Gastroesophageal sphincter (tissue), 4 donors: ENCODE measurements at regions not wholly inside any gene's neighbourhood (a gene's known extent, or its start where the extent isn't known, plus 50 kb on each side); places are given as distances from the start of the nearest gene placed in this dataset.

Experiments
- ATAC-seq: fragments of 150-250 bp; one replicate; pipeline ENCODE4 v1.9.1; 2016; ENCODE audit warnings: mild to moderate bottlenecking, moderate library complexity
- H3K27ac ChIP-seq, 4 donors: fragments of 200-600 bp; sonication (generic) in 3 of 4; 1 replicate in 3 of 4; 2 replicates in 1 of 4; pipeline ENCODE4 v1.5.1; 2016 to 2019
- H3K27me3 ChIP-seq: fragments of 200-600 bp; sonication (generic); one replicate; pipeline ENCODE4 v1.5.1; 2019
- H3K36me3 ChIP-seq, 2 donors: fragments of 200-600 bp; sonication (generic); one replicate each; pipeline ENCODE4 v1.5.1; 2019; ENCODE audit warnings: control low read depth in 1 of 2
- H3K4me1 ChIP-seq, 3 donors: fragments of 200-600 bp; sonication (generic); 1 replicate in 2 of 3; 2 replicates in 1 of 3; pipeline ENCODE4 v1.5.1; 2016 to 2019; ENCODE audit warnings: control low read depth in 2 of 3
- H3K4me3 ChIP-seq, 2 donors: fragments of 200-600 bp; sonication (generic); one replicate each; pipeline ENCODE4 v1.5.1; 2019; ENCODE audit warnings: mild to moderate bottlenecking in 1 of 2, moderate library complexity in 1 of 2
- H3K9me3 ChIP-seq, 3 donors: fragments of 200-600 bp; sonication (generic); one replicate each; pipeline ENCODE4 v1.5.1; 2017 to 2019; ENCODE audit warnings: control low read depth in 2 of 3
- EP300 ChIP-seq: sonication (generic); formaldehyde crosslinking; IDR thresholded peaks from one replicate; pipeline ENCODE4 v1.6.1; 2017; ENCODE audit warnings: antibody characterized with exemption, mild to moderate bottlenecking
- POLR2A ChIP-seq, 2 donors: fragments of 450-650 bp; IDR thresholded peaks; one replicate each; pipeline ENCODE4 v1.6.1; 2017; ENCODE audit warnings: antibody characterized with exemption in 2 of 2, mild to moderate bottlenecking in 2 of 2, moderate library complexity in 1 of 2
- POLR2AphosphoS5 ChIP-seq: sonication (generic); formaldehyde crosslinking; IDR thresholded peaks from one replicate; pipeline ENCODE4 v1.6.1; 2017; ENCODE audit warnings: antibody characterized with exemption
- WGBS, 2 donors: methylation state at CpG; one replicate each; pipeline ENCODE4 v1.1.5; 2018; ENCODE audit warnings: low coverage in 1 of 2; 5-methylcytosine and 5-hydroxymethylcytosine counted together
- TF ChIP-seq, protein P1 (sequence below), 4 experiments: fragments of 200-600 bp in 2 of 4; fragments of 450-650 bp in 2 of 4; sonication (generic) in 1 of 4; IDR thresholded peaks; one replicate each; pipeline ENCODE4 v1.5.1; 2017 to 2019; ENCODE audit warnings: antibody characterized with exemption in 4 of 4, mild to moderate bottlenecking in 2 of 4, moderate library complexity in 2 of 4

DNA sequence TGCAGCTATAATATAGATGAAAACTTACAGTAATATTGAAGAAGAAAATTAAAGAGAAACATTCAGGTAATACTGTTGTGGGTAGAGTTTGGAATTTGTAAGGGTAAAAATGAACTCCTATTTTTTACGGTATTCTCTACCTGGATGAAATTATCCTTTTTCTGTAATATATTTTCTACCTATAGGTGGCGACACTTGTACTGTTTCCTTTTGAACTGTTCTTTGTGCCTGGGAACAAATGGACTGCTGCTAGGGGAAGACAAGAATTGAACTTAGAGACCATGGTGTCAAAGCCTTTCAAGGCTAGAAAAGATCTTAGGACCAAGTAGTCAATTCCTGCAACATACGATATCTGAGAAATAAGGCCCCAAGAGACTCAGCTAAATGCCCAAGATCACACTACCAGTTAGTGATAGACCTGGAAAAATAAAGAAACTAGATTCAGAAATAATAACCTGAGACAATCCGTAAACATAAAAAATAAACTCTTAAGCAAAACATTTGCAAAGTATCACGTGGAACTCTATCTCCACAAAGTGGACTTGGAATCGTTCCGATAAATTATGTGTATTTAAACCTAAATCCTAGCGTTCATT lies 383.8 kb downstream of the TFAP2A start:
- Histone ChIP-seq H3K4me3 (no peak overlapping the region), H3K27ac (no peak overlapping the region), H3K4me1 (no peaks in the 10 kb centered on the region), H3K36me3 (no peaks in the 10 kb centered on the region), H3K27me3 (peaks cover 18% of the 10 kb centered on the region), H3K9me3 (no peaks in the 10 kb centered on the region)
- ATAC-seq: no peak
- no peak for TF ChIP-seq POLR2AphosphoS5
- TF ChIP-seq, protein P1, sequence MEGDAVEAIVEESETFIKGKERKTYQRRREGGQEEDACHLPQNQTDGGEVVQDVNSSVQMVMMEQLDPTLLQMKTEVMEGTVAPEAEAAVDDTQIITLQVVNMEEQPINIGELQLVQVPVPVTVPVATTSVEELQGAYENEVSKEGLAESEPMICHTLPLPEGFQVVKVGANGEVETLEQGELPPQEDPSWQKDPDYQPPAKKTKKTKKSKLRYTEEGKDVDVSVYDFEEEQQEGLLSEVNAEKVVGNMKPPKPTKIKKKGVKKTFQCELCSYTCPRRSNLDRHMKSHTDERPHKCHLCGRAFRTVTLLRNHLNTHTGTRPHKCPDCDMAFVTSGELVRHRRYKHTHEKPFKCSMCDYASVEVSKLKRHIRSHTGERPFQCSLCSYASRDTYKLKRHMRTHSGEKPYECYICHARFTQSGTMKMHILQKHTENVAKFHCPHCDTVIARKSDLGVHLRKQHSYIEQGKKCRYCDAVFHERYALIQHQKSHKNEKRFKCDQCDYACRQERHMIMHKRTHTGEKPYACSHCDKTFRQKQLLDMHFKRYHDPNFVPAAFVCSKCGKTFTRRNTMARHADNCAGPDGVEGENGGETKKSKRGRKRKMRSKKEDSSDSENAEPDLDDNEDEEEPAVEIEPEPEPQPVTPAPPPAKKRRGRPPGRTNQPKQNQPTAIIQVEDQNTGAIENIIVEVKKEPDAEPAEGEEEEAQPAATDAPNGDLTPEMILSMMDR (IDR thresholded peaks at IDR 0.05): peak; percentile 30 to 53 (median 34)
- WGBS, 2 donors: 39 to 72% methylated on average over 8 of the region's 8 CpGs

- ATAC-seq: no peak
- Histone ChIP-seq H3K36me3 (no peaks in the 10 kb centered on the region), H3K4me1 (no peaks in the 10 kb centered on the region), H3K9me3 (no peaks in the 10 kb centered on the region), H3K27ac (no peak overlapping the region), H3K4me3 (no peak overlapping the region), H3K27me3 (peaks cover 11% of the 10 kb centered on the region)
- TF ChIP-seq POLR2AphosphoS5 (no peak), POLR2A (IDR thresholded peaks at IDR 0.05) (no peak), EP300 (no peak)
- TF ChIP-seq, protein P1 (IDR thresholded peaks at IDR 0.05): no peak
- 20 to 29% methylated on average over 4 of the region's 4 CpGs for WGBS, 2 donors
Measured at GRCh38 chr6:10028222-10028621, 386.7 kb downstream of the TFAP2A start.

DNA sequence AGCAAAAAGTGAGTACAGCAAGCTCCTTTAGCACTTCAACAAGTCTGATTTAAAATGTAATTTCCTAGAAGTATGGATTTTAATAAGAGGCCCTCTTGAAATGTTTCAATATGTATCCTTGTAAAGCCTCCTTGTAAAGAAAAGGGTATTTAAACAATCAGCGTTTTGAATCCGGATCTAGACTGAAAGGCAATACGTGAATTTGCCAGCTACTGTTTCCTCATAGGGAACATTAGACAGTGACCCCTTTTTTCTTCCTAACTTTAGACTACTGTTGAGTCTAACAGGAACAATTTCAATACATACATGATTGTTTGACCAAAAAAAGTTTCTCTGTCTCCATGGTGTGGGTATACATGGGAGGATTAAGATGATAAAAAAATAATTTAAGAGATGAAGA lies 395.0 kb downstream of the TFAP2A start:
- TF ChIP-seq POLR2A (IDR thresholded peaks at IDR 0.05) (no peak), EP300 (no peak), POLR2AphosphoS5 (no peak)
- TF ChIP-seq, protein P1 (IDR thresholded peaks at IDR 0.05): no peak
- Histone ChIP-seq H3K27ac (no peak overlapping the region), H3K4me1 (no peaks in the 10 kb centered on the region), H3K9me3 (no peaks in the 10 kb centered on the region), H3K27me3 (peaks cover 19% of the 10 kb centered on the region), H3K4me3 (no peak overlapping the region), H3K36me3 (no peaks in the 10 kb centered on the region)
- 79 to 84% methylated on average over 3 of the region's 3 CpGs for WGBS, 2 donors
- ATAC-seq: no peak

- Histone ChIP-seq H3K9me3 (peaks cover 0 to 7% (median 0%) of the 10 kb centered on the region in 3 donors), H3K4me1 (no peaks in the 10 kb centered on the region), H3K27me3 (no peaks in the 10 kb centered on the region), H3K4me3 (no peak overlapping the region), H3K36me3 (no peaks in the 10 kb centered on the region), H3K27ac (no peak overlapping the region)
- TF ChIP-seq POLR2AphosphoS5 (no peak), EP300 (no peak), POLR2A (IDR thresholded peaks at IDR 0.05) (no peak)
- TF ChIP-seq, protein P1 (IDR thresholded peaks at IDR 0.05): no peak
- WGBS, 2 donors: 21 to 51% methylated on average over 3 to 5 of the region's 5 CpGs
- peak; percentile 50 for ATAC-seq
Measured at GRCh38 chr6:10014557-10014956, 400.3 kb downstream of the TFAP2A start.

DNA sequence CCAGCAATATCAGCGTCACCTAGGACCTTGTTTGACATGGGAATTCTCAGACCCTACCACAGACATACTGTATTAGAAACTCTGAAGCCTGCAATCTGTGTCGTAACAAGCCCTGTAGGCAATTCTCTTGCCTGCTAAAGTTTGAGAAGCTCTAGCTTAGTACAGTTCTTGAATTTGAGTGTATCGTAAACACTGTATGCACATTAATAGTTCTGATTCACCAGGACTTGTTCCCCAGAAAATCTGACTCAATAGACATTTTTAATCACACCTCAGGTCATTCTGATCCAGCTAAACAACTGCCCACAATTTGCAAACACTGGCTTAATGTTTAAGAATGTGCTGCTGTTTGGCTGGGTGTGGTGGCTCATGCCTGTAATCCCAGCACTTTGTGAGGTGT lies 414.3 kb downstream of the TFAP2A start:
- H3K9me3 ChIP-seq: no peaks in the 10 kb centered on the region
- WGBS, 2 donors: 71 to 87% methylated on average over 2 to 3 of the region's 3 CpGs
- H3K27me3 ChIP-seq: no peaks in the 10 kb centered on the region
- H3K36me3 ChIP-seq: no peaks in the 10 kb centered on the region
- no peak for TF ChIP-seq POLR2AphosphoS5
- no peak for TF ChIP-seq EP300
- TF ChIP-seq POLR2A (IDR thresholded peaks at IDR 0.05): no peak
- TF ChIP-seq, protein P1 (IDR thresholded peaks at IDR 0.05): no peak
- no peaks in the 10 kb centered on the region for H3K4me1 ChIP-seq
- ATAC-seq: no peak
- H3K4me3 ChIP-seq: no peak overlapping the region
- H3K27ac ChIP-seq: no peak overlapping the region
